ENCODE measurements at regions not wholly inside any gene's neighbourhood (a gene's known extent, or its start where the extent isn't known, plus 50 kb on each side); places are given as distances from the start of the nearest gene placed in this dataset.

DNA sequence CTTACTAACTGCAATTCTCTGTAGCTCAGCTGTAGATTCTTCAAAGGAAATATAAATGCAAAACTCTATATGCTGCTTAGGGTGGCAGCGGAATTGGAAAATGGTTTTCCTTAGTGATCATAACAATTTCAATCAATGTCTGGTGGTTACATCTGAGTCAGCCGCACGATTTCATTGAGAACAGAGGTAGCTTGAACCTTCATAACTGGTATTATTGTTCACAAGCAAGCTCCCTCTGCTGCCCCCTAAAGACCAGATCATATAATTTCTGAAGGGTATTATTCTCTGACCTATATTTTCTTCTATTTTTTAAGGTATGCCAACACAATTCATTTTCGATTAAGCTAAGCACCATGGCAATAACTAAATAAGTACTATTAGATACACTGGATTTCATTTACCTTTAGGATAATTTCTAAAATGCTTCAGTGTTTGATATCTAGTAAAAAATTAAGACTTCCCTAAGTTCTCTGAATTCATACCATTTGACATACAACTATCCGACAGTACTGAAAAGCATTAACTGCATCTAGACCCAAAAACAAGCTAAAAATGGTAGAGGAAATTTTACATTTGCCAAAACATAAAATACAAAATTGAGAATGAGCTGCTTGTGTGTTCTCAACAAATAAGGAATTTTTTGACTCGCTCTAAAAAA lies 181.1 kb upstream of the SPEF2 start:
- peaks cover 8% of the 10 kb centered on the region for H3K4me1 Mint-ChIP-seq
- no peak overlapping the region for H3K4me3 Mint-ChIP-seq
- H3K27ac Mint-ChIP-seq, result no peak overlapping the region
- no peaks in the 10 kb centered on the region for H3K9me3 Mint-ChIP-seq
- peaks cover 24% of the 10 kb centered on the region for H3K27me3 Mint-ChIP-seq (ENCODE audit: low read depth)
- TF ChIP-seq CTCF (IDR thresholded peaks at IDR 0.05; ENCODE audit: unreplicated experiment), result peak; percentile 72
- no peaks in the 10 kb centered on the region for H3K36me3 Mint-ChIP-seq
- no peak for DNase-seq (ENCODE audit: low spot score in 2 of 2, unreplicated experiment in 2 of 2)

- Mint-ChIP-seq H3K4me1 (peaks cover 7% of the 10 kb centered on the region), H3K4me3 (no peak overlapping the region), H3K27me3 (ENCODE audit: low read depth) (peaks cover 27% of the 10 kb centered on the region), H3K27ac (no peak overlapping the region), H3K9me3 (no peaks in the 10 kb centered on the region), H3K36me3 (no peaks in the 10 kb centered on the region)
- DNase-seq (ENCODE audit: low spot score in 2 of 2, unreplicated experiment in 2 of 2), result no peak
- no peak for TF ChIP-seq CTCF (IDR thresholded peaks at IDR 0.05; ENCODE audit: unreplicated experiment)
These were observed 187.1 kb upstream of the SPEF2 start for GRCh38 chr5:35430381-35431162.

GRCh38 chr5:35420200-35420599 lies 189.9 kb upstream of the PRLR start:
- no peaks in the 10 kb centered on the region for H3K9me3 Mint-ChIP-seq
- H3K4me1 Mint-ChIP-seq, result no peaks in the 10 kb centered on the region
- no peak for TF ChIP-seq CTCF (IDR thresholded peaks at IDR 0.05; ENCODE audit: unreplicated experiment)
- H3K36me3 Mint-ChIP-seq, result no peaks in the 10 kb centered on the region
- peaks cover 19% of the 10 kb centered on the region for H3K27me3 Mint-ChIP-seq (ENCODE audit: low read depth)
- no peak overlapping the region for H3K27ac Mint-ChIP-seq
- no peak for DNase-seq (ENCODE audit: low spot score in 2 of 2, unreplicated experiment in 2 of 2)
- no peak overlapping the region for H3K4me3 Mint-ChIP-seq

DNA sequence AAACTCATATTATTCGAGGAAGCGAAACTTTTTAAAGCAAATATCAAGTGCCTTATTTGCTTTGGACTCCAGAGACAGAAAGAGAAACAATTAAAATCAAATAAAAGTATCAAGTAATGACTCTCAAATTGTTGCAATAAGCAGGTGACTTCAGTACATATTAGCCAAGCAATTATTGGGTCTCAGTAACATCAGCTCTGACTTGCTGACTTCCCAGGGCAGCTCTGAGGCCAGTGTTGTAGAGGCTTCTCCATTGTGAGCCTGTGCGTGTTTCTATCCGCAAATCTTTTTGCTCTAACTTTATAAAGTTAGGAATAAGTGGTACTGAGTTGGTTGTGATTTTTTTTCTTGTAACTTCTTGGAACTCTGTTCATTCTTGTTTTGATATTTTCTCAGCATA lies 186.8 kb upstream of the PRLR start:
- H3K27me3 Mint-ChIP-seq (ENCODE audit: low read depth), result peaks cover 3% of the 10 kb centered on the region
- peaks cover 4% of the 10 kb centered on the region for H3K9me3 Mint-ChIP-seq
- no peaks in the 10 kb centered on the region for H3K36me3 Mint-ChIP-seq
- H3K27ac Mint-ChIP-seq, result no peak overlapping the region
- H3K4me3 Mint-ChIP-seq, result no peak overlapping the region
- no peak for TF ChIP-seq CTCF (IDR thresholded peaks at IDR 0.05; ENCODE audit: unreplicated experiment)
- H3K4me1 Mint-ChIP-seq, result no peaks in the 10 kb centered on the region
- no peak for DNase-seq (ENCODE audit: low spot score in 2 of 2, unreplicated experiment in 2 of 2)

GRCh38 chr5:35416217-35416988 lies 186.1 kb upstream of the PRLR start:
- Mint-ChIP-seq H3K27ac (no peak overlapping the region), H3K9me3 (peaks cover 4% of the 10 kb centered on the region), H3K36me3 (no peaks in the 10 kb centered on the region), H3K4me3 (no peak overlapping the region), H3K4me1 (no peaks in the 10 kb centered on the region), H3K27me3 (ENCODE audit: low read depth) (peaks cover 2% of the 10 kb centered on the region)
- TF ChIP-seq CTCF (IDR thresholded peaks at IDR 0.05; ENCODE audit: unreplicated experiment), result no peak
- DNase-seq (ENCODE audit: low spot score in 2 of 2, unreplicated experiment in 2 of 2), result no peak
